GM12874 (cell line): ENCODE measurements at regions not wholly inside any gene's neighbourhood (a gene's known extent, or its start where the extent isn't known, plus 50 kb on each side); places are given as distances from the start of the nearest gene placed in this dataset.

ENCODE experiments used
- TF ChIP-seq, protein P1 (sequence below): IDR thresholded peaks from 2 replicates; pipeline ENCODE4 v1.5.1; 2011; ENCODE audit warnings: low read depth, mild to moderate bottlenecking, control low read depth, low read length, moderate library complexity; ENCODE audit not compliant: insufficient read depth

DNA sequence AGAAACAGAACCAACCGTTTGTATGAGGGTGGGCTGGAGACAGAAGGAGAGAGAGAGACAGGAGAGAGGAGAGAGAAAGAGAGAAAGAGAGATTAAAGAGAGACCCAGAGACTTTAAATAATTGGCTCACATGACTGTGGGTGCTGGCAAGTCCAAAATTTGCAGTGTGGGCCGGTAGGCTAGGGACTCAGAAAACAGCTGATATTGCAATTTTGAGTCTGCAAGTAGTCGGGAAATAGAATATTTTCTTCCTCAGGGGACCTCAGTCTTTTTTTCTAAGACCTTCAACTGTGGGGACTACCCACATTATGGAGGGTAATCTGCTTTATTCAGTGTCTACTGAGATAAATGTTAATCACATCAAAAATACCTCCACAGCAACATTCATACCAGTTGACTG, 1439.0 kb downstream of the CDH11 start:
- TF ChIP-seq, protein P1, sequence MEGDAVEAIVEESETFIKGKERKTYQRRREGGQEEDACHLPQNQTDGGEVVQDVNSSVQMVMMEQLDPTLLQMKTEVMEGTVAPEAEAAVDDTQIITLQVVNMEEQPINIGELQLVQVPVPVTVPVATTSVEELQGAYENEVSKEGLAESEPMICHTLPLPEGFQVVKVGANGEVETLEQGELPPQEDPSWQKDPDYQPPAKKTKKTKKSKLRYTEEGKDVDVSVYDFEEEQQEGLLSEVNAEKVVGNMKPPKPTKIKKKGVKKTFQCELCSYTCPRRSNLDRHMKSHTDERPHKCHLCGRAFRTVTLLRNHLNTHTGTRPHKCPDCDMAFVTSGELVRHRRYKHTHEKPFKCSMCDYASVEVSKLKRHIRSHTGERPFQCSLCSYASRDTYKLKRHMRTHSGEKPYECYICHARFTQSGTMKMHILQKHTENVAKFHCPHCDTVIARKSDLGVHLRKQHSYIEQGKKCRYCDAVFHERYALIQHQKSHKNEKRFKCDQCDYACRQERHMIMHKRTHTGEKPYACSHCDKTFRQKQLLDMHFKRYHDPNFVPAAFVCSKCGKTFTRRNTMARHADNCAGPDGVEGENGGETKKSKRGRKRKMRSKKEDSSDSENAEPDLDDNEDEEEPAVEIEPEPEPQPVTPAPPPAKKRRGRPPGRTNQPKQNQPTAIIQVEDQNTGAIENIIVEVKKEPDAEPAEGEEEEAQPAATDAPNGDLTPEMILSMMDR: no peak

DNA sequence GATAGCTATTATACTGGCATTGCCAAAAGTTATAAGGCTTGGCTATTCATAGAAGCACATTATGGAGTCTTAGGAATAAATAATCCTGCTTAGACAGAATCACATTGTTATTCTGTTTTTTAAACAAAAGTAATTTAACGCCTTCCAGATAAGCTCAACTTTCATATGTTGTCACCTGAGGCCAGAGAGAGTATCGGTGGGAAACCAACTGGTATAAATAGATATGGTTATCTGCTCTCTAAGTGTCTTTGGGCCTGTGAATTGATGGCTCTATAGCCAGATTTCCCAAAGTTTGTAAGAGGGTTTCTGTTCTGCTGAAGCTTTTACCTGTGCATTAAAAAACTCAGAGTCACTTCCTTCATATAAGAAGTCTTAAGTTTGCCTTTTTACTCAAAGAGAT, 1449.4 kb downstream of the CDH11 start:
- TF ChIP-seq, protein P1: no peak

DNA sequence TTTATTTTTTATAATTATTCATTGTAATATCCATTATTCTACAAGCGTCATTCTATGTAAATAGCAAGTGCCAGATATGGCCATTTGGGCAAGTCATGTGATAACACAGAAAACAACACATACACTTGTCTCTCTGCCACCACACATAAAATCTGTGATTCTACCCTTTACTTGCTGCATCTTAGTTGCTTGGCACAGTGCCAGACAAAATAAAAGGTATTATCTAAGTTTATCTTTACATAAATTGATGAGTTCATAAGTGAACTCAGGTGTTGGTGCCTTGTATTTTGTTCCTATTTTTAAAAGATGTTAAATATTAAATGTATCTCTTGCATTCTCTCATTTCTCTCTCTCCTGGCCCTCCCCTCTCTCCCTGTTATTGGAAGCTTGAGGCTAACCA, 1458.7 kb downstream of the CDH11 start:
- TF ChIP-seq, protein P1: no peak

DNA sequence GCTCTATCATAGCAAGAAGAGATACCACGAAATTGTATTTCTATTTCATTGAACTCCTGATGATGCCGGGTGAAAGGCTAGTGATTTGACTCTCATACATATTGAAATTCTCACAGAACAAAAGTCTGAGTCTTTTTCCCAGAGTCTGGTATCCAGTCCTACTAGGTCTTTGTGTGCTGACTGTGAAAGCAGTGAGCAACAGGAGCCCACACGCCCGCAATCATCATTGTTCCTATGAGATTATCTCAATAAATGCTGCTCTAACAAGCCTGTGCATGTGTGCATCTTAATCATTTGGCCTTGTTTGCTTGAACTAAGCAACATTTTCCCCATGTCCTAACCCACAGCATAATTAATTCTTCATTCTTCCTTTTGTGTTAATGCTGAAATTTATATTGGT, 1466.0 kb downstream of the CDH11 start:
- TF ChIP-seq, protein P1: no peak

- TF ChIP-seq, protein P1: no peak
Measured at GRCh38 chr16:63653044-63653839, 1468.6 kb downstream of the CDH11 start.

DNA sequence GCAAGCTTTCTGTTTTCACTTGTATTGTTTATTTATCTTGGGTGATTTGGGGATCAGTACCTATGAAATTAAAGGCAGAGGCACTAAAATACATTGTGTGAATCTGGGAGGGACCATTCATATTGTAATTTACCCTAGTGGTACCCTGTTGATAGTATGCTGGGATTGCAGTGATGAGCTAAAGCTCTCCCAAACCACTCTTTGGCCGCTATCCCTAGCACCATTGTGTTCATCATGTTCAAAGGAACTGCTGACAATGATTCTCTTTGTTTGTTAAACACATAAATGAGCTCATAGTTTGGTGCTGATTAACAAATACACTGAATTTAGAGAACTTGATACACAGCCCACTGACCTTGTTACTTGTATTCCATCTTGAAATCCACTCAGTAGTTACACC, 1469.8 kb downstream of the CDH11 start:
- TF ChIP-seq, protein P1: no peak

DNA sequence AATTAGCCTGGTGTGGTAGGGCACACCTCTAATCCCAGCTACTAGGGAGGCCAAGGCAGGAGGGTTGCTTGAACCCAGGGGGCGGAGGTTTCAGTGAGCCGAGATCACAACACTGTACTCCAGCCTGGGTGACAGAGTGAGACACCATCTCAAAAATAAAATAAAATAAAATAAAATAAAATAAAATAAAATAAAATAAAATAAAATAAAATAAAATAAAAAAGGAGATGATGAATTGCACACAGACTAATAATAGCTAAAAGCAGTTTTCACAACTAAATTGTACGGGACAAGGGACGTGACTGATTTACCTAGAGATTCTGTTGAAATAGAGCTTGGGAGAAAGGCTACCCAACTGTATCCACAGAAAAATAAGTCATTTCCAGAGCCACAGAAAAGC, 1471.3 kb downstream of the CDH11 start:
- TF ChIP-seq, protein P1: no peak

DNA sequence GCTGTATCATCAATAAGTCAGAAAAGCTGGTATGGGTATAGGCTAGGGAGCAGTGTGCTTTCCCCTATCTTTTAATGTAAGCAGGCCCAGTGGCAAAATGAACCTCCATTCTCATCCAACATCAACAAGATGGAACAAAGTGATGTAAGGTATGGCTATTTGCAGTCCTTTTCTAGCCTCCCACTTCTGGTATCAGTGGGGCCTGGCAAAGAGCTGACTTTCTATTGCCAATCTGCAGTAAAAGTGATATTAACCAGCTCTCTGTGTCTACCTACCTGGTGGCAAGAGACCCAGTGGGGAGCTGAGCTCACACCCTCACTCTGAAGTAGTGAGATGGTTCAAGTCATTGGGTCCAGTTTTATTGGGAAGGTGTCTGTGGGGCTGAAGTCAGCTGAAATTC, 1492.6 kb downstream of the CDH11 start:
- TF ChIP-seq, protein P1: no peak
